GM18873 (cell line): ENCODE measurements at regions not wholly inside any gene's neighbourhood (a gene's known extent, or its start where the extent isn't known, plus 50 kb on each side); places are given as distances from the start of the nearest gene placed in this dataset.
A peak's percentile ranks its signal among the peaks of the same experiment; 100 is the strongest.

Experiments
- ATAC-seq: cut with Tn5 transposase; IDR thresholded peaks from one replicate; pipeline ENCODE4 v1.9.1; 2021; ENCODE audit warnings: mild to moderate bottlenecking, moderate library complexity, moderate number of reproducible peaks; ENCODE audit not compliant: unreplicated experiment, low FRiP score

DNA sequence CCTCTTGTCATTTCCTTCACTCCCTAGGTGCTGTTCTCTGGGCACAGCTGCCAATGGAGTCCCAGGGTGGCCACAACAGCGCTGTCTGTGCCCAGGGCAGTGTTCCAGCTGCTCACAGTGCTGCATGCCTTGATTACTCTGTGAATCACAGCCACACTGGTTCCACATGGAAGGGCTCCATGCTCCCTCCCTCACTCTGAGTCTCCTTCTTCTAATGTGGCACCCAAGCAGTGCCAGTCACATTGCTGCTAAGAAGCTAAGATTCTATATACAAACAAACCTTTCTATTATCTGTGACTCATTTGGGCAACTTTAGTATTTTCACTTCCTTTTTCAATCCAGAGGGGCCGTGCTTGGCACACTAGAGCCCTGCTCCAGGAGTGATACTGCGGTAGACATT is 248.7 kb downstream of the TDRD3 start:
- ATAC-seq, result peak; percentile 76

GRCh38 chr13:60642552-60642951 is 245.5 kb downstream of the TDRD3 start:
- ATAC-seq, result no peak

GRCh38 chr13:60629158-60629557 is 232.1 kb downstream of the TDRD3 start:
- ATAC-seq, result no peak

- ATAC-seq, result no peak
These were observed 230.2 kb downstream of the TDRD3 start for GRCh38 chr13:60627071-60627686.
